Esophagus squamous epithelium (tissue), 5 donors: ENCODE measurements at regions not wholly inside any gene's neighbourhood (a gene's known extent, or its start where the extent isn't known, plus 50 kb on each side); places are given as distances from the start of the nearest gene placed in this dataset.

Experiments used
- DNase-seq: peaks from one replicate; lab custom pipeline; 2025; lab: John Stamatoyannopoulos, UW
- H3K27ac ChIP-seq, 4 donors: fragments of 200-600 bp; sonication (generic); one replicate each; pipeline ENCODE4 v1.5.1; 2016 to 2019; ENCODE audit warnings: mild to moderate bottlenecking in 1 of 4
- H3K27me3 ChIP-seq, 4 donors: fragments of 200-600 bp; sonication (generic); 1 replicate in 3 of 4; 2 replicates in 1 of 4; pipeline versions ENCODE4 v1.5.1 to v1.6.0; 2017 to 2021; ENCODE audit warnings: antibody characterized with exemption in 1 of 4
- H3K36me3 ChIP-seq, 3 donors: fragments of 200-600 bp; sonication (generic); one replicate each; pipeline ENCODE4 v1.5.1; 2016 to 2019
- H3K4me1 ChIP-seq, 3 donors: fragments of 200-600 bp; sonication (generic); one replicate each; pipeline ENCODE4 v1.5.1; 2017 to 2019
- H3K4me3 ChIP-seq, 4 donors: fragments of 200-600 bp; sonication (generic); 1 replicate in 3 of 4; 2 replicates in 1 of 4; pipeline ENCODE4 v1.5.1; 2016 to 2019; ENCODE audit warnings: mild to moderate bottlenecking in 2 of 4, moderate library complexity in 1 of 4
- H3K9me3 ChIP-seq, 3 donors: fragments of 200-600 bp; sonication (generic); one replicate each; pipeline ENCODE4 v1.5.1; 2016 to 2019
- POLR2A ChIP-seq, 4 donors: fragments of 450-650 bp; IDR thresholded peaks; one replicate each; pipeline ENCODE4 v1.6.1; 2017; ENCODE audit warnings: antibody characterized with exemption in 4 of 4, mild to moderate bottlenecking in 4 of 4, moderate library complexity in 3 of 4
- WGBS, 2 donors: methylation state at CpG; one replicate each; pipeline ENCODE4 v1.1.5; 2018; 5-methylcytosine and 5-hydroxymethylcytosine counted together
- intact Hi-C: fragments of 100-400 bp; cut with DNase I; formaldehyde crosslinking; loops from one replicate; pipeline ENCODE4 v1.15.0; 2022
- TF ChIP-seq, protein P1 (sequence below), 6 experiments: fragments of 450-650 bp in 4 of 6; fragments of 200-600 bp in 2 of 6; sonication (generic) in 2 of 6; IDR thresholded peaks; one replicate each; pipeline ENCODE4 v1.5.1; 2016 to 2019; ENCODE audit warnings: antibody characterized with exemption in 6 of 6, mild to moderate bottlenecking in 4 of 6, moderate library complexity in 4 of 6
- donor health status: DM: yes; HTN: yes; CAD: no.

- H3K36me3 ChIP-seq, result no peaks in the 10 kb centered on the region
- peak overlapping the region in 2 of 4 donors; percentile 15 to 32 for H3K4me3 ChIP-seq
- H3K27ac ChIP-seq, result peak overlapping the region in 3 of 4 donors; percentile 51 to 79 (median 66)
- TF ChIP-seq POLR2A (IDR thresholded peaks at IDR 0.05), result no peak
- TF ChIP-seq, protein P1, sequence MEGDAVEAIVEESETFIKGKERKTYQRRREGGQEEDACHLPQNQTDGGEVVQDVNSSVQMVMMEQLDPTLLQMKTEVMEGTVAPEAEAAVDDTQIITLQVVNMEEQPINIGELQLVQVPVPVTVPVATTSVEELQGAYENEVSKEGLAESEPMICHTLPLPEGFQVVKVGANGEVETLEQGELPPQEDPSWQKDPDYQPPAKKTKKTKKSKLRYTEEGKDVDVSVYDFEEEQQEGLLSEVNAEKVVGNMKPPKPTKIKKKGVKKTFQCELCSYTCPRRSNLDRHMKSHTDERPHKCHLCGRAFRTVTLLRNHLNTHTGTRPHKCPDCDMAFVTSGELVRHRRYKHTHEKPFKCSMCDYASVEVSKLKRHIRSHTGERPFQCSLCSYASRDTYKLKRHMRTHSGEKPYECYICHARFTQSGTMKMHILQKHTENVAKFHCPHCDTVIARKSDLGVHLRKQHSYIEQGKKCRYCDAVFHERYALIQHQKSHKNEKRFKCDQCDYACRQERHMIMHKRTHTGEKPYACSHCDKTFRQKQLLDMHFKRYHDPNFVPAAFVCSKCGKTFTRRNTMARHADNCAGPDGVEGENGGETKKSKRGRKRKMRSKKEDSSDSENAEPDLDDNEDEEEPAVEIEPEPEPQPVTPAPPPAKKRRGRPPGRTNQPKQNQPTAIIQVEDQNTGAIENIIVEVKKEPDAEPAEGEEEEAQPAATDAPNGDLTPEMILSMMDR (IDR thresholded peaks at IDR 0.05), result no peak
- peaks cover 0 to 20% (median 0%) of the 10 kb centered on the region in 3 donors for H3K4me1 ChIP-seq
- DNase-seq, result no peak
- WGBS, 2 donors, result 36 to 49% methylated on average over 21 to 22 of the region's 22 CpGs
- intact Hi-C loops, result no loop called here
- H3K9me3 ChIP-seq, result no peaks in the 10 kb centered on the region
- H3K27me3 ChIP-seq, result no peaks in the 10 kb centered on the region
Measured at GRCh38 chr10:78248651-78249464, 215.2 kb downstream of the RPS24 start.

DNA sequence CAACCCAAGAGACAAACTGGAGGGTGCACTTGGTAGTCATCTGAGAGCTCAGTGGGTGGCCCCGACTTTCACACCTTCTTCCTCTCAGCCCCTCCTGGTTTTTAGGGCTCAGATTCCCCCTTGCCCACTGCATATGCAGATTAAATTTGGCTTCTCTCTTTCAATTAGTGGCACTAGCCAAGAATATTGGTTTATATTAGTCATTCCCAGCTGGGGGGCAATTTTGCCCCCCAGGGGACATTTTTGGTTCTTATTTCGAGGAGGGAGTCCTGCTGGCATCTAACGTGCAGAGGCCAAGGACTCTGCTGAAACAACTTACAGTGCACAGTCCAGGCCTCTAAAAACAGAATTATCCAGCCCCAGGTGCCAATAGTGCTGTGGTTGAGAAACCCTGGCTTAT, 216.0 kb downstream of the RPS24 start:
- peaks cover 0 to 20% (median 0%) of the 10 kb centered on the region in 3 donors for H3K4me1 ChIP-seq
- no peaks in the 10 kb centered on the region for H3K9me3 ChIP-seq
- WGBS, 2 donors, result 34 to 45% methylated on average over 3 of the region's 3 CpGs
- TF ChIP-seq, protein P1 (IDR thresholded peaks at IDR 0.05), result no peak
- TF ChIP-seq POLR2A (IDR thresholded peaks at IDR 0.05), result no peak
- intact Hi-C loops, result no loop called here
- no peak for DNase-seq
- H3K4me3 ChIP-seq, result no peak overlapping the region
- H3K27me3 ChIP-seq, result peaks cover 0 to 6% (median 0%) of the 10 kb centered on the region in 4 donors
- no peaks in the 10 kb centered on the region for H3K36me3 ChIP-seq
- peak overlapping the region in 2 of 4 donors; percentile 66 to 79 for H3K27ac ChIP-seq

- Histone ChIP-seq H3K27ac (no peak overlapping the region), H3K4me3 (no peak overlapping the region), H3K4me1 (peaks cover 0 to 20% (median 0%) of the 10 kb centered on the region in 3 donors), H3K9me3 (no peaks in the 10 kb centered on the region), H3K27me3 (peaks cover 0 to 6% (median 0%) of the 10 kb centered on the region in 4 donors), H3K36me3 (no peaks in the 10 kb centered on the region)
- intact Hi-C loops, result no loop called here
- DNase-seq, result no peak
- TF ChIP-seq POLR2A (IDR thresholded peaks at IDR 0.05), result no peak
- TF ChIP-seq, protein P1 (IDR thresholded peaks at IDR 0.05), result no peak
- WGBS, 2 donors, result 67 to 74% methylated on average over 8 of the region's 8 CpGs
Measured at GRCh38 chr10:78250313-78251015, 216.8 kb downstream of the RPS24 start.

- H3K4me1 ChIP-seq, result peaks cover 0 to 25% (median 0%) of the 10 kb centered on the region in 3 donors
- H3K9me3 ChIP-seq, result no peaks in the 10 kb centered on the region
- no peak overlapping the region for H3K27ac ChIP-seq
- no peak for DNase-seq
- intact Hi-C loops, result no loop called here
- H3K27me3 ChIP-seq, result peaks cover 0 to 6% (median 0%) of the 10 kb centered on the region in 4 donors
- TF ChIP-seq POLR2A (IDR thresholded peaks at IDR 0.05), result no peak
- TF ChIP-seq, protein P1 (IDR thresholded peaks at IDR 0.05), result no peak
- WGBS, 2 donors, result 82% methylated on average over 6 of the region's 7 CpGs; no CpG with 5 or more reads in 1 of the 2 donors
- no peak overlapping the region for H3K4me3 ChIP-seq
- H3K36me3 ChIP-seq, result no peaks in the 10 kb centered on the region
Measured at GRCh38 chr10:78251016-78251385, 217.3 kb downstream of the RPS24 start.

- Histone ChIP-seq H3K9me3 (no peaks in the 10 kb centered on the region), H3K27ac (no peak overlapping the region), H3K36me3 (no peaks in the 10 kb centered on the region), H3K4me1 (peaks cover 0 to 33% (median 0%) of the 10 kb centered on the region in 3 donors), H3K27me3 (peaks cover 0 to 6% (median 0%) of the 10 kb centered on the region in 4 donors), H3K4me3 (no peak overlapping the region)
- no peak for DNase-seq
- TF ChIP-seq, protein P1 (IDR thresholded peaks at IDR 0.05), result no peak
- TF ChIP-seq POLR2A (IDR thresholded peaks at IDR 0.05), result no peak
- 85% methylated on average over 10 of the region's 10 CpGs for WGBS, 2 donors
- intact Hi-C loops, result no loop called here
Measured at GRCh38 chr10:78252286-78252685, 218.6 kb downstream of the RPS24 start.
